ENCODE measurements at regions not wholly inside any gene's neighbourhood (a gene's known extent, or its start where the extent isn't known, plus 50 kb on each side); places are given as distances from the start of the nearest gene placed in this dataset.
"Not testable (repeated sequence)": the region's sequence is repeated elsewhere in the genome, so short reads cannot be mapped to it uniquely, and the experiment has no call there.

DNA sequence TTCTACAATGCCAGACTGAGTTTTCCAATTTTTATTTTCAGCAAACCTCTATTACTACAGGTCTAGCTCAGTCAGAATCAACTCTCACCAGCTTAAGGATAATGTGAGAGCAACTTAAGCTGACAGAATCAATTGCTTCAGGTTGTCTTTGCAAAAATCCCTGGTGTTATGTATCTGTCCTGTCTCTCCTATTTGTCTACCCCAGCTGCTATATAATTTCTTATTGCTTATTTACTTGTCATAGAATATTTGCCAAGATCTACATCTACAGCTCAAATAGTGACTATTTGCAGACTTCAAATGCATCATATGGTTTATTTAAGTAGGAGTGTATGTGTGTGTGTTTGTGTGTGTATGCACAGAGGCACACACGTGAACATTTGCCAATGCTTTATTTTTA is 54.1 kb downstream of the FOXG1 start:
- DNase-seq (ENCODE audit: low spot score) = no peak

DNA sequence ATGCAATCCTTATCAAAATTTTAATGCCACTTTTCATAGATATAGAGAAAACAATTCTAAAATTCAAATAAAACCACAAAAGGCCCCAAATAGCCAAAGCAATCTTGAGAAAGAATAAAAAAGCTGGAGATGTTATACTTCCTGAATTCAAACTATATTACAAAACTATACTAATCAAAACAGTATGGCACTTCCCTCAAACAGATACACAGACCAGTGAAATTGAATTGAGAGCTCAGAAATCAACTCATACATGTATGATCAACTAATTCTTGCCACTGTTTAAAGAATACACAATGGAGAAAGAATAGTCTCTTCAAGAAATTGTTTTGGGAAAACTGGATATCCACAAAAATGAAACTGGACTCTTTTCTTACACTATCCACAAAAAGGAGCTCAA is 55.4 kb downstream of the FOXG1 start:
- DNase-seq (ENCODE audit: low spot score) = no peak

DNA sequence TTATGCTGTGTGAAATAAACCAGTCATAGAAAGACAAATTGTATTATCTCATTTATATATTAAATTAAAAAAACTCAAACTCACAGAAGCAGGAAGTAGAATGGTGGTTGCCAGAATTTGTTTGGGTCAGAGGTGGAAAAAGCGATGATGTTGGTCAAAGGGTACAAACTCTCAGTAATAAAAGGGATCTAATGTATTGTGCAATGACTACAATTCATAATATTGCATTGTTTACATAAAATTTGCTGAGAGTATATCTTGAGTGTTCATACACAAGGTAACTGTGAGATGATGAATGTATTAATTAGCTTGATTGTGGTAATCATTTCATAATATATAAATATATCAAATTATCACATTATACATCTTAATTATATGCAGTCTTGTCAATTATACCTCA is 56.7 kb downstream of the FOXG1 start:
- no peak for DNase-seq (ENCODE audit: low spot score)

DNA sequence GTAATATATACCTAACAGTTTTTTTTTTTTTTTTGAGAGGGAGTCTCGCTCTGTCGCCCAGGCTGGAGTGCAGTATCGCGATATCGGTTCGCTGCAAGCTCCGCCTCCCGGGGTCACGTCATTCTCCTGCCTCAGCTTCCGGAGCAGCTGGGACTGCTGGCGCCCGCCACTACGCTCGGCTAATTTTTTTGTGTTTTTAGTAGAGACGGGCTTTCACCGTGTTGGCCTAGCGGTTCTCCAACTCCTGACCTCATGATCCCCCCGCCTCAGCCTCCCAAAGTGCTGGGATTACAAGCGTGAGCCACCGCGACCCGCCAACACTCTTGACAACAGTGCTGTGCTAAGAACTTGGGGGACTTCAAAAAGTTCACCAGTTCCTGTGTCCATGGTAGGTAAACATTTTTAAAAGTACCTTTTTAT is 63.5 kb downstream of the FOXG1 start:
- DNase-seq (ENCODE audit: low spot score) = no peak

DNA sequence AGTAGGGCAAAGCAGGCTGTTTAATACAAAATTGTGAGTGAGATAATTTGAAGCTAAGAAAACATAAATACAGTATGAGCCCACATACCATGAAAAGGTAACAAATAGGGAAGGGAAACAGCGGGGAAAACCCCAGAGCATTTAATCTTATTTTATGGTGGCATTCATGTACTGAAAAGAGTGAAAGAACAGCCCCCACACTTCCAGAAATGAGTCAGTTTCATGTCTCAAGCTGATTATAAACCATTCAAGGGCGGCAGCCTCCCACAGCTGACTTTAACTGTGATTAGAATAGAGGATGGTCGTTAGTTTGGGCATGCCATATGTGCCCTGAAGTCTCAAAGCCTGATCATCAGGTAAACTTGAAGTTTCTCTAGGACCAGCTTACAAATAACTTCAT is 64.5 kb downstream of the FOXG1 start:
- DNase-seq (ENCODE audit: low spot score) = peak; percentile 45

DNA sequence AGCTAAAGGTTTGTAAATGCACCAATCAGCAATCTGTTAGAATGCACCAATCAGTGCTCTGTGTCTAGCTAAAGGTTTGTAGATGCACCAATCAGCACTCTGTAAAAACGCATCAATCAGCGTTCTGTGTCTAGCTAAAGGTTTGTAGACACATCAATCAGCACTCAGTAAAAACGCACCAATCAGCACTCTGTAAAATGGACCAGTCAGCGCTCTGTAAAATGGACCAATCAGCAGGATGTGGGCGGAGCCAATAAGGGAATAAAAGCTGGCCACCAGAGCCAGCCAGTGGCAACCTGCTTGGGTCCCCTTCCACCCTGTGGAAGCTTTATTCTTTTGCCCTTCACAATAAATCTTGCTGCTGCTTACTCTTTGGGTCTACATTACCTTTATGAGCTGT is 76.0 kb downstream of the FOXG1 start:
- DNase-seq (ENCODE audit: low spot score) = not testable (repeated sequence)

DNA sequence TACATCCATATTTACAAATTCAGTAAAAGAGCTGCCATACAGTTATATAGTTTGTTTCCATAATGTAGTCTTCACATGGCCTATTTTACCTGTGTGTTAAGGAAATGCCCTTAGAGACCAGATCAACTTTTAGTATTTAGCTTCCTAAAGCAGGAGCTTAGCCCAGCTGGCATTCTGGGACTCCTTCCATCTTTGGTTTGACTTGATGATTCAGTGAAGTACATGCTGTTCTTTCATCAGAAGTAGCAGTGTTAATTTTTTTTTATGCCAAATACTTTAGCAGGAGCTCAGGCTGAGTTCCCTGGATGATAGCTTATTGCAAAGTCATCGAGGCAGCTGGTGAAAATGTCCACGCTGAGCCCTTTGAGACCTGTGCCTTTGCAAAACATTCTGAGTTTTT is 101.0 kb downstream of the FOXG1 start:
- no peak for DNase-seq (ENCODE audit: low spot score)

DNA sequence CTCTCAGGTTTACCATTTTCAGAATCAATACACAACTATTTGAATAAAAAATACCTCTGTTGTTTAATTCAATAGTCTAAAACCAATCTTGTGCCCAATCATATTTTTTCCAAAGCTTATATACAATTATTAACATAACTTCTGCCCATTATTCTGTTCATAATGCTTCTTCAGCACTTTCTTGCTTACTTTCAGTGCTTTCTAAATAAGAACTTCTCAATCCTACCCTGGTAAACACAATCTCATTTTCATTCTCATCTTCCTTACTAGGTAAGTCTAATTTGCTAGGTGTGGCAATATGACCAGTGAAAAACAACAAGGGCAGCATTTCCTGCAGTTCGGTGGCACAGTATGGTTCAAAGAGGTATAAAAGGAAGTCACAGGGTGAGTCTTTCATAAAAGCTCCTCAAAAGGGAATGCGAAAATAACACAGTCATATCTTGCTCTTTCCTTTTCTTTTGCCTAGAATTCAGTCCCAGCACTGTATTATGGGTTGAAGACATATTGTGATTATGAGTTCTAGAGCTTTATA is 103.5 kb downstream of the FOXG1 start:
- DNase-seq (ENCODE audit: low spot score) = no peak

DNA sequence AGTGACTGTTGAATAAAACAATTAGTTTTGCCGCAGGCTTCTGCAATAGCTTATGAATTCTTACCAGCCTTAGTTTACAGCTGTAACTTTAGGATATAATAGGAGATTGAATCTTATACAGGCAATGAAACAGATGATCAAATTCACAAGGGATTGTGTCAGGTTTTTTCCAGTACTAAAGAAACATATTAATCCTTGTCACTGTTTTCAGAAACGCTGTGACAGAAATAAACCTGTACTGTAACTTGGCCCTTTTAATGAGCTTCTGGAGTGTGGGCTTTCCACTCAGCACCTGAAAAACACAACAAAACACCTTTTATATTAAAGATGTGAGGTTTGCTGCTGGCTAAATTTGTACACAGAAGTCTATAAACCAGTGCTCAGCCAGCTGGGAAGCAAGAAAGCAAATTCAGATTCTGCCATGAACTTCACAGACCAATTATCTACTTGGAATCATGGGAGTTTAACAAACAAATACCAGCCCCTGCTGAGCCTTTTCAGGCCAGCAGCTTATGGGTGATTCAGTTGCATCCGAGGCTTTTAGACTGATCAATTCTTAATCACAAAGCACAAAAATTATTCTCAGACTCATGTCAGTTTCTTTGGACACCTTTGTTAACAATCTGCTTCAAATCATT is 109.5 kb downstream of the FOXG1 start:
- DNase-seq (ENCODE audit: low spot score) = no peak

DNA sequence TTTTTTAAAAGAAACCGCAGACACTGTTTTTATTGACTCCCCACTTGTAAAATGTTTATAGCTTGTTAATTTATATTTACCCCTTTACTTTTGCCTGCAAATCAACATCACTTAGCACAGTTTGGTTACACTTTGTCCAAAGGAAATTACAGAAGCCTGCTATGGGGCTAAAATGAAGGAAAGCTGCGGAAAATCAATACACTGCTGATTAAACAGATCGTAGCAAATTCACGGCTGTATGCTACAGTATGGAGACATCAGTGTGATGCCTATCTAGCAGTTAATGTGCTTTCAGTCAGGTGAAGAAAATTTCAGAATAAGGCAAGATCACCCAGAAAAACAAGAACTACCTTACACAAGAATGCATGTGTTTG is 110.0 kb downstream of the FOXG1 start:
- no peak for DNase-seq (ENCODE audit: low spot score)

DNA sequence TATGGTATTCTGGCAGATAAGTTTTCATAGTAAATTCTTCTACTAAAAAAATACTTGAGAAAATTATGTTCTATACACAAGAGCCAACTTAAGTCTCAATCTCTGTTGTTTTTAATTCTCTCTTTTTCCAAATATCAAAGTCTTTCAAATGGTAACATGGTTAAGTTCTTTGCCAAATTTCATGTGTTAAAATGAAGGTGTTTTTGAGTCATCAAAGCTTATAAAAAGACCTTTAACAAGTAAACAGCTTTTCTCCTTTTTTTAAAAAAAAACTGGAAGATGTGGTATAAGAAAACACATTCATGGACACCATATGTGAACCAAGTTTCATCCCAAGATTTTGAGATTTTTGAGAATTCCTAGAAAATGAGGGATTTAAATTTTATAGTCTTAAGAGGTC is 111.3 kb downstream of the FOXG1 start:
- DNase-seq (ENCODE audit: low spot score) = no peak

DNA sequence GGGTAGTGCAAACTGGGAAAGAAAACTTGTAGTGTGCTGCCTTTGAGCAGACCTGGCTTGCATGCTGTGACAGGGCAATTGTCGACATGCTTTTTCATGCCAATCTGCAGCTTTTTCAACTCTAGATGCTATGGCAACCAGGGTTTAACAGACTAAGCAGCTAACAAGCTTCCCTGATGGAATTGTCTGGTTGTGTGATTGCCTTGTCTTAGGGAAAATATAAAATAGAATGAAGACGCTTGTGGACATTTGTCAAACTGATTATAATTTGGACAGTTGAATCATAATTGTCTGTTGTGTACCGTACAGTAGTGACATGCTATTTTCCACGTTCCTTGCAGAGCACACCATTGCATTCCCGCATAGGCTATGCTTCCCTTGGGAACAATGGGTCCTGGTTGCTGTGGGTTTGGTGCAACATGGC is 113.0 kb downstream of the FOXG1 start:
- DNase-seq (ENCODE audit: low spot score) = no peak

DNA sequence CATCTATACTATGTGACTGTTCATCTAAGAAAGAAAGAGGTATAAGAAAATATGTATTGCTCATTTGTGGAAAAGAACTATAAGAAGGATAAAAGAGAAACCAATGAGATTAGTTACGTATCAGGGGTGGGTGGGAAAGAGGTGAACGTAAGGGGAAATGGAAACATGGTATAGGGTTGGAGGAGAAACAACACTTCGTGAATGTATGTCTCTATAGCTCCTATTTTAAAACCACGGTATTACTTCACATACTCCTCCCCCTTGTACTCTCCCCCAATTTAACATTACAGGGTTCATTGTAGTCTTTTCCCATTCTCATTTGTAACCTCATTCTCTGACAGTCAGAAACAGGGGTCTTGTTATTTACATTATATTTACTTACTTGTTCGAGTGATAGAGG is 120.4 kb downstream of the FOXG1 start:
- no peak for DNase-seq (ENCODE audit: low spot score)

DNA sequence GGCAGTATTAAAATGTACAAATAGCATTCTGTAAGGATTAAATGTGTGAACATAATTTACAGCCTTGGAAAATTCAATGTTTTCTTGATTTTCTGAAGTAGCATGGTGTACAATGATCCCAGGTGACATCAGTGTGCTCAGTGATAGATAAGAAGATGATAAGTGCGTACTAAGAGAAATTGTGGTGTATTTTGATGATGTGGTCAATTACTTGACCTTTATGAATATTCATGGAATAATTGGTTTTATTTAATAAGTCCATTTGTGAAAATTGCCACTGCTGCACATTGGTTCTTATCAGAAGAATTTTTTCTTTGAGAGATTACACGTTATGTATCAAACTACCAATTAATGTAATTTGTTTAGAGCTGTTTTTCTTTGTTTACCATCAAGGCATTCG is 128.8 kb downstream of the FOXG1 start:
- DNase-seq (ENCODE audit: low spot score) = no peak

DNA sequence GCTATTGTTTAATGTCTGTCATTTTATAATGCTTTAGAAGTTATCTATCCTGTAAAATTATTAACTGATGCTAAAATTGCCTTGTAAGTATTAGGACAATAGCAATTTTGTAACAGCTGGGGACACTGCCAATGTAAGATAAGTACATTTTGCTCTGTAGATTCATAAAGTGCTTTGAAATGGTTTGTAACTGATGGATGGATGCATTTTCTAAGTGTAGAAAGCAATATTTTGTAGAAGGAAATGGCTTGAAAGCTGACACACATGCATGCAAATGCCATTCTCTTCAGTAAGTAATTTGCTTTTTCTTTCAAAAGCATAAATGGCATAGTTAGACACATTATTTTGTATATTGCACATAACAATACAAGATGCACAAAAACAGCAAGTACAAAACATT is 129.8 kb downstream of the FOXG1 start:
- no peak for DNase-seq (ENCODE audit: low spot score)

DNA sequence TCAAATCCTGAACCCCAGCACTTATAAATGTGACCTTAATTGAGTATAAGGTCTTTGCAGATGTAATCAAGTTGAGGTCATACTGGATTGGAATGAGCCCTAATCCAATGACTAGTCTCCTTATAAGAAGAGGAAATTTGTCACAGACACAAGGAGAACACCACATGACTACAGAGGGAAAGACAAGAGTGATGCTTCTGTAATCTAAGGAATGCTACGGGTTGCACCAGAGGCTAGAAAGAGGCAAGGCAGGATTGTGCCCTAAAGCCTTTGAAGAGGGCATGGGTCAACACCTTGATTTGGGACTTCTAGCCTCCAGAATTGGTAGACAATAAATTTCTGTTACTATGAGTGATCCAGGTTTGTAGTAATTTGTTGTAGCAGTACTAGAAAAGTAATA is 135.0 kb downstream of the FOXG1 start:
- DNase-seq (ENCODE audit: low spot score) = no peak

DNA sequence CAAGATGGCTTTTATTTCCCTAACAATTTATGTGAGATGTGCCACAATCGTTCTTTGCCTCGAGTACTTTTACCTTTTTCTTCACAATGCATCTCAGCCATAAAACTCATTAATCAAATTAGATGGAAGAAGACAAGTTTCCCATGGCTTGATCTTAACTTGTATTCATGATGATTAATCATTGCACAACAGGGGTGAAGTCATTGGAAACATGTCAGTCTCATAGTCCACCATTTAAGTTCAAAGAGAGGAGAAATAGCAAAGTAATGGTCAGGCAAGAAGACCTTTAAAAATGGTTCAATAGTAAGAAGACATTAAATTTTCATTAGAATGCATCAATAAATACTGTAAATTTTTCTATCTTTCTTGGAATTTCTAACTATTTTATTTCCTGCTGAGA is 136.3 kb downstream of the FOXG1 start:
- DNase-seq (ENCODE audit: low spot score) = no peak

DNA sequence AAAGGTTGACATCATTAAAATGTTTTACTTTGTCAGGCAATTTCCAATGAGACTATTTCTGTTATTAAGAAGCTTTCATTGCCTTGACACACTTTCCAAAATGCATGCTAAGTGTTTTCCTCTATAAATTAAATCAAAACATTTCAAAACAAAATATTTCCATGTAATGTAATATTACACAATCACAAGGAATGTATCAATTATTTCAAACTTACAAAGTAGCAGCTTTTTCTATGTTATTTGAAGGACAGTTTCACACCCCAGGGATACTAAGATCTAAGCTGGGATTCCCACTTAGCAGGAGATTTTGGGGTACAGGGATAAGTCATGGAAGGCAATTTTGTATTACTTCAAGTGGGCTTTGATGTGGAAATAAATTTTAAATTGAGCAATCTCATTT is 144.9 kb downstream of the FOXG1 start:
- DNase-seq (ENCODE audit: low spot score) = no peak

DNA sequence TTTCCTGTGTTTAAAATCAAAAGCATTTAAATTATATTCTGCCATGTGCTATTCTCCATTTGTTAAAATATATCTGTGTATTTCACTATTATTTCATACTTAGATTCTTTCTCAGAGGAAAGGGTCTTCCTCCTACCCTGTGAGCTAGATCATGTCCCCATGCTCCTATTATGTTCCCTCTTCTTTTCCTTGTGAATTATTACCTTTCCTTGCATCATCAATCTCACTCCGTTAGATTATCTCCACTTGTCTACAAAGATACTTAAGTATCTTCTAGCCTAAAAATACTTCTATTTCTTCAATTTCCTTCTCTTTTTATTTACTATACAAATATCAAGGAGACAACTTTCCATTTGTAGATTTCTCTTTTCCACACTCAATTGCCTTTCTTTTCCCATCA is 146.5 kb downstream of the FOXG1 start:
- DNase-seq (ENCODE audit: low spot score) = no peak

DNA sequence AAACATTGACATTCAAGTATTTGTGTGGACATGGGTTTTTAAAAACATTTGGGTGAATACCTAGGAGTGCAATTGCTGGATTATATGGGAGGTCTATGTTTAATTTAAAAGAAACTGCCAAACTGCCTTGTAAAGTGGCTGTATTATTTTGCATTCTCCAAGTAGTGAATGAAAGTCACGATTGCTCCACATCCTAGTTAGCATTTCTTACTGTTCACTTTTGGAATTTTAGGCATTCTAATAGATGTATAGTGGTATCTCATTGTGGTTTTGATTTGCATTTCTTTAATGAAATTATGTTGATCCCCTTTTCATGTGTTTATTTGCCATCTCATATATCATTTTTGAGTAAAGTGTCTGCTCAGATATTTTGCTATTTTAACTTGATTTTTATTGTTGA is 159.5 kb downstream of the FOXG1 start:
- DNase-seq (ENCODE audit: low spot score) = no peak

DNA sequence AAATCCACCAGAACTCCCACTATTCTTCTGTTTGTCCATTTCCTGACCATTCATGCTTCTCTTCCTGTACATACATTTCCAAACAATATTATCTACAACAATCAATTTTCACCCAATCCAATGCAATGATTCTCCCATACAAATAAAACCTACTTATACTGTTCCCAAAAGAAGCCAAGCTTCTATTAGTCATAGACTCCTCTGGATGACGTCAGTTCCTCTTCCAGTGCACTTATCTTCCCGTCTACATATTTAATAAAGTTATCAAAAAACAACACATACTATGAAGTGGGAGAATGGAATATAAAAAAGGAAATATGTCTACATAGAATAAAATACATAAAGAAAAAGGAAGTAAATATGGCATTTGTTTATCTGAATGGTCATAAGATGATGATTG is 165.4 kb downstream of the FOXG1 start:
- DNase-seq (ENCODE audit: low spot score) = no peak

DNA sequence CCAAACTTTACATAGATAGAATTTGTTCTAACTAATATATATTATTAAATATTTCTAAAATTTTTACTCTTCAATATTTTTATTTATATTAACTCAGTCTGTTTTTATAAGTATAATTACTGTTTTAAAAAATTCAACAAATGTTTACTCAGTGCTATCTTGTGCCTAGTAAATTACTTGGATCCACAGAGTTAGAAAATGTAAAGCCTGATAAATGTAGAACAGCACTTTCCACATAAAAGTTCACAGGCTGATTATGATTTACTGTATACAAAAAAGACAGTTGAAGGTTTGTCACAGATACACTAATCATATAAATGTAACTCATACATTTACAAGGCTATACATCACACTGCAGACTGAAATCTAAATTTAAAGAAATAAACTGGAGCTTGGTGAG is 170.0 kb downstream of the FOXG1 start:
- DNase-seq (ENCODE audit: low spot score) = no peak

DNA sequence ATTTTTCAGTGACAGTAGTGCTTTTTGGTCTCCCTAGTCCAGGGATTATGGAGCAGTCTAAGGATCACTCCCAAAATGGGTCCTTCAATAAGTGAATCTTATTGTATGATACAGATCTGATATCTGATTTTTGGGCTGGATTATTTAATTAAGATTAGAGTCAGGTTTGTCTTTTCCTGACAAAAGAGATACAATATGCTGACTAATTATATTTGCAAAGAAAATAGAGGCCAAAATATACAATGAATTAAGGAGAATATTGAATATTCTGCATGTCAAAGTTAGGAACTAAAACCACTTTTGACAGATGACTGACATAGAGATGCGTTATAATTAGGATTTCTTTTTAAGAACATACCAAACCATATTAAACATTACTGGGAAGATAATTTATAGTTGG is 175.2 kb downstream of the FOXG1 start:
- no peak for DNase-seq (ENCODE audit: low spot score)

DNA sequence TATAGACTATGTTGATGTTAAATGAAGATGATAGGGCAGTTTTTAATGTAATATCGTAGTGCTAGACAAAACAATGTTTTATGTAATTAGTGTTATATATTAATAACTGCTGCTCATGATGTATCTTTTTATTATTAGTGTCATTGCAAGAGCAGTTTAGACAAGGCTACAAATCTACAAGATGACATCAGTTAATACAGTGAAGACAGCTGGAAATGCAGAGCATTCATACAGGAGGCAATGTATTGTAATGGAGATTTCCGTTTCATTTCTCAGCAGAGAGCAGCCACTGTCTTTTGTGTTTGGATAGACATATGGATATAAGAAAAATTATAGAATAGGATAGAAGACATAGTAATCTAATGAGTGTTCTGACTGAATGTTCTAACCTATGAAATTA is 178.0 kb downstream of the FOXG1 start:
- DNase-seq (ENCODE audit: low spot score) = no peak

DNA sequence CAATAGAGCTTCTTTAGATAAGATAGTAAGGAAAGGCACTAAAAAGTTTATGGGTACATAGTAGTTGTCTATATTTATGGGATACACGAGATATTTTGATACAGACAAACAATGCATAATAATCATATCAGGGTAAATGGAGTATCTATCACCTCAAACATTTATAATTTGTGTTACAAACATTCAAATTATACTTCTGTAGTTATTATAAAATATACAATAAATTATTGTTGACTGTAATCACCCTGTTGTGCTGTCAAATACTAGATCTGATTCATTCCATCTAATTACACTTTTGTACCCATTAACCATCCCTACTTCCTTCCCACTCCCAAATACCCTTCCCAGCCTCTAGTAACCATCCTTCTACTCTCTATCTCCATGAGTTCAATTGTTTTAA is 179.7 kb downstream of the FOXG1 start:
- no peak for DNase-seq (ENCODE audit: low spot score)
